Transverse colon (tissue), 4 donors: ENCODE measurements at regions not wholly inside any gene's neighbourhood (a gene's known extent, or its start where the extent isn't known, plus 50 kb on each side); places are given as distances from the start of the nearest gene placed in this dataset.
A peak's percentile ranks its signal among the peaks of the same experiment; 100 is the strongest.

Experiments
- DNase-seq: peaks from one replicate; pipeline ENCODE4 v3.0.0-alpha.2; 2019
- H3K27ac ChIP-seq, 4 donors: fragments of 200-600 bp; sonication (generic); 2 replicates each; pipeline ENCODE4 v1.5.1; 2016 to 2018; ENCODE audit warnings: inconsistent platforms in 4 of 4
- H3K27me3 ChIP-seq: fragments of 200-600 bp; sonication (generic); 2 replicates; pipeline ENCODE4 v1.5.1; 2017; ENCODE audit warnings: inconsistent platforms
- H3K36me3 ChIP-seq, 4 donors: fragments of 200-600 bp; sonication (generic); 2 replicates each; pipeline ENCODE4 v1.5.1; 2017 to 2019; ENCODE audit warnings: inconsistent platforms in 4 of 4
- H3K4me1 ChIP-seq, 4 donors: fragments of 200-600 bp; sonication (generic); 2 replicates each; pipeline ENCODE4 v1.5.1; 2017 to 2020; ENCODE audit warnings: inconsistent platforms in 4 of 4
- H3K4me3 ChIP-seq, 4 donors: fragments of 200-600 bp; sonication (generic); 1 replicate in 1 of 4; 2 replicates in 3 of 4; pipeline versions ENCODE4 v1.5.1 to v1.6.1; 2017 to 2019; ENCODE audit warnings: inconsistent platforms in 4 of 4
- H3K9me3 ChIP-seq, 2 donors: fragments of 200-600 bp; sonication (generic); 2 replicates each; pipeline ENCODE4 v1.5.1; 2017 to 2019; ENCODE audit warnings: inconsistent platforms in 2 of 2
- CTCF ChIP-seq, 5 experiments: fragments of 200-600 bp in 3 of 5; fragments of 450-650 bp in 2 of 5; sonication (generic) in 3 of 5; IDR thresholded peaks; 1 replicate in 2 of 5; 2 replicates in 3 of 5; pipeline ENCODE4 v1.5.1; 2016 to 2017; ENCODE audit warnings: antibody characterized with exemption in 5 of 5, inconsistent platforms in 3 of 5, mild to moderate bottlenecking in 2 of 5, moderate library complexity in 1 of 5
- EP300 ChIP-seq: sonication (generic); formaldehyde crosslinking; IDR thresholded peaks from one replicate; pipeline ENCODE4 v1.6.1; 2017; ENCODE audit warnings: antibody characterized with exemption, low read depth
- POLR2A ChIP-seq: fragments of 450-650 bp; IDR thresholded peaks from one replicate; pipeline ENCODE4 v1.6.1; 2016; ENCODE audit warnings: antibody characterized with exemption, mild to moderate bottlenecking, moderate library complexity
- POLR2AphosphoS5 ChIP-seq, 3 donors: sonication (generic); formaldehyde crosslinking; IDR thresholded peaks; one replicate each; pipeline ENCODE4 v1.6.1; 2016; ENCODE audit warnings: antibody characterized with exemption in 3 of 3
- WGBS, 2 donors: methylation state at CpG; one replicate each; pipeline ENCODE4 v1.1.5; 2018; ENCODE audit warnings: low coverage in 1 of 2; 5-methylcytosine and 5-hydroxymethylcytosine counted together
- in situ Hi-C, 4 donors: fragments of 200-750 bp; cut with MboI; loops; one replicate each; pipeline versions ENCODE4 v1.15.0 to v1.15.1; 2017; ENCODE audit warnings: low sequenced_read_pairs in 3 of 4, low pct_ligation_motif_present in 1 of 4, low pct_unique_long_range_greater_than_20kb in 1 of 4
- intact Hi-C: fragments of 100-400 bp; cut with DNase I; formaldehyde crosslinking; loops from one replicate; pipeline ENCODE4 v1.15.1; 2023; ENCODE audit warnings: low total_unique reads

DNA sequence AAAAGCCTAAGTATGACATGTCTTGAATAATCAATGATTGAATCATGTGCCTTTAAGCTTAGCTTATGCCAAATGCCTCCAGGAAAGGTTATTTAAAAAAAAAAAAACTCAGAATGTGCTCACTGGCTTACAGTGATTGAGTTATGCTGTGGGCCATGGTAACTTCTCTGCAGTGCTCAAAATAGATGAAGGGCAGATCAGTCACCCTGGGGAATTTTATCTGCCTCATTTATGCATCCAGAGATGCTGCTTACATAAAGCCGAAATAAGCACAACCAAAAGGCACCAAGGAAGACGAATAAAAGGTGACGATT is 118.7 kb upstream of the MDM1 start:
- no peak for TF ChIP-seq POLR2A
- no peak for TF ChIP-seq CTCF (IDR thresholded peaks at IDR 0.05)
- TF ChIP-seq EP300: no peak
- no peak for TF ChIP-seq POLR2AphosphoS5 (IDR thresholded peaks at IDR 0.05)
- Histone ChIP-seq H3K4me3 (peak overlapping the region in 1 of 4 donors; percentile 9), H3K9me3 (no peaks in the 10 kb centered on the region), H3K4me1 (peaks cover 20 to 43% (median 24%) of the 10 kb centered on the region in 4 donors), H3K27ac (peak overlapping the region; percentile 60 to 79 (median 66)), H3K27me3 (no peaks in the 10 kb centered on the region), H3K36me3 (no peaks in the 10 kb centered on the region)
- intact Hi-C loops (no loop called here), in situ Hi-C loops (loop anchor here in 1 of 4 donors (25.0 kb wide), 1 partner anchor 89 kb away; no protein-coding TSS in a partner anchor)
- DNase-seq: no peak
- WGBS, 2 donors: 54 to 73% methylated on average over 3 of the region's 3 CpGs

DNA sequence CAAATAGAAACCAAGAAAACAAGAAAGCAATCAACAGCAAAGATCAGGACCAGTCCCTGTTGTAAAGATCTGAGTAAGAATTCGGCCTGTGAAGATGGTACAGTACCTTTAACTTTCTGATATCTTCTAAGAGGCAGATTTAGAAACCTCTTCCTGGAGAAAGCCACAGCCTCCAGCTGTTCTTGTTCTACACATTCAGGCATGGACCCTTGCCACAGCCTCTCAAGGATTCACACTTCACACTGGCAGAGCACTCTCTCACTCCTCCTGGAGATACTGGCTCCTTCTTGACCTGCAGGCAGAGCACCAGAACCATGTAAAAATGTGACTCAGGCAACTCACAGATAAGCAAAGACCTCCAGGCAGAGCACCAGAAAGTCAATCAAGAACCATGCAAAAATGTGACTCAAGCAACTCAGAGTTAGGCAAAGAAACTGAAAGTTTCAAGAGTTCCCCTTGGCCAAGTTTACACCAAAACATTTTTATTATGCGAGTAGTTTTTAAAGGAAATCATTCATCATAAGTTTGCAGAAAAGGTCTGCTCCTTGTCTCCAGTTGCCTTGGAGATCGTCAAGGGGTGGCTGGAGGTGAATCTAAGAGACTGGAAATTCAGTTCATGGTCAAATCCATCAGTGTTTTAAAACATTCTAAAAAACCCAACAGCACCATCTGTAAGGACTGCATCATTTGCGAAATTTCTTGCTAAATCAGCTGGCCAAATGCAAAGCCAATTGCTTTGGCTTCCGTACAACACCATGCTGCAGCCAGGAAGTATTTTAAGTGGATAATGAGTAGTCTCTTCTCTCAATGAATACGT is 119.3 kb upstream of the MDM1 start:
- in situ Hi-C loops (loop anchor here in 1 of 4 donors (25.0 kb wide), 1 partner anchor 89 kb away; no protein-coding TSS in a partner anchor), intact Hi-C loops (no loop called here)
- WGBS, 2 donors: 38 to 54% methylated on average over 6 of the region's 6 CpGs
- Histone ChIP-seq H3K9me3 (no peaks in the 10 kb centered on the region), H3K27me3 (no peaks in the 10 kb centered on the region), H3K36me3 (no peaks in the 10 kb centered on the region), H3K27ac (peak overlapping the region; percentile 60 to 79 (median 66)), H3K4me3 (peak overlapping the region in 1 of 4 donors; percentile 9), H3K4me1 (peaks cover 14 to 39% (median 21%) of the 10 kb centered on the region in 4 donors)
- peak; percentile 44 for DNase-seq
- TF ChIP-seq POLR2AphosphoS5 (IDR thresholded peaks at IDR 0.05): peak; percentile 20 to 46 (median 35)
- no peak for TF ChIP-seq CTCF (IDR thresholded peaks at IDR 0.05)
- no peak for TF ChIP-seq POLR2A
- TF ChIP-seq EP300: no peak

DNA sequence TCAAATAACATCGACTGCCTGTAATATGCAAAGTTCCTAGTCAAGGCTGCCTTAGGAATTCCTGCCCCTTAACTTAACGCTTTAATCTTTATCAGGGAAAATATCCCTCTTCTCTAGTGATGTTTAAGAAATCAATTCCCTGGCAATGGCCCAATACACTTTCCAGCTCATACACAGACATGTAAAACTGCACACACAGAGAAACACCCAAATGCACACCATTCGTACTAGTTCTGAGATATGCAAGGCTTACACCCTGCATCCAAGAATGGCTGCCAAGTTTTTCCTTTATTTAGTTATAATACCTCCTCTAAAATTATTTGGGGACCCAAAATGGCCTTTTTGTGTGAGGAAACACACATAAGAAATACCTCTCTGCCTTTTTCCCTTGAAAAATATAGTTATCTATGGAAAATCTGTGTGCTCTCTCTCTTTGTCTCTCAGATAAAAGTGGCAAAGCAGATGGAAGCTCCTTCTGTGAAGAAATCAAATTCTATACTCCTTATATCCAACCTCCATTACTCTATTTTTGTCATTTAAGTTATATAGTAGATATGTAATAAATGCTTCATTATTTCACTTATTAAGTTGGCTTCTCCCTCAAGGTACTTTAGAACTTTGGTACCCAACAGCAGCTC is 120.0 kb upstream of the MDM1 start:
- Histone ChIP-seq H3K27ac (peak overlapping the region; percentile 60 to 79 (median 66)), H3K4me1 (peaks cover 13 to 37% (median 20%) of the 10 kb centered on the region in 4 donors), H3K9me3 (no peaks in the 10 kb centered on the region), H3K4me3 (no peak overlapping the region), H3K36me3 (no peaks in the 10 kb centered on the region), H3K27me3 (no peaks in the 10 kb centered on the region)
- TF ChIP-seq EP300 (no peak), POLR2AphosphoS5 (IDR thresholded peaks at IDR 0.05) (no peak), POLR2A (no peak), CTCF (IDR thresholded peaks at IDR 0.05) (no peak)
- DNase-seq: no peak
- WGBS, 2 donors: 42 to 57% methylated on average over 3 of the region's 3 CpGs
- in situ Hi-C loops: loop anchor here in 1 of 4 donors (25.0 kb wide), 1 partner anchor 90 kb away; no protein-coding TSS in a partner anchor
- intact Hi-C loops: no loop called here

DNA sequence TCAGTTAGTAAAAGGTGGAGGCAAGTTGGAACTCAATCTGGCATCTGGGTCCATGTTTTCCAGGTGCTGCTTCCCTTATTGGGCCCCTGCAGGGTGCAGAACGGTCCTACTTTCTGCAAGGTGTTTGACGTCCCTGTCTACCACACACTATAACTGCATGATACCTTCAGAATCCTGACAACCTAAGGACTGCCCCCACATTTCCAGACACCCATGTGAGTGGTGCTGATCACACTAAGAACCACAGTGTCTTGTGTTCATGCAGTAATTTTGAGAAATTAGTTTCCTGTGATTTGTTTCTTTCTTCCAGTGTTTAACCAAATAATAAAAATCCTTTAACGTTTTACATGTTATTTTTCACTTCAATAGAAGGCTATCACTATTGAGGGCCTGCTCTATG is 121.1 kb upstream of the MDM1 start:
- no peaks in the 10 kb centered on the region for H3K9me3 ChIP-seq
- H3K4me3 ChIP-seq: no peak overlapping the region
- no peak for DNase-seq
- H3K27ac ChIP-seq: no peak overlapping the region
- H3K27me3 ChIP-seq: no peaks in the 10 kb centered on the region
- in situ Hi-C loops (loop anchor here in 1 of 4 donors (25.0 kb wide), 1 partner anchor 91 kb away; no protein-coding TSS in a partner anchor), intact Hi-C loops (no loop called here)
- TF ChIP-seq POLR2AphosphoS5 (IDR thresholded peaks at IDR 0.05) (no peak), EP300 (no peak), POLR2A (no peak), CTCF (IDR thresholded peaks at IDR 0.05) (no peak)
- WGBS, 2 donors: 63 to 73% methylated on average over 2 to 3 of the region's 3 CpGs
- no peaks in the 10 kb centered on the region for H3K36me3 ChIP-seq
- H3K4me1 ChIP-seq: peaks cover 13 to 37% (median 20%) of the 10 kb centered on the region in 4 donors
